Esophagus (tissue), 2 donors: ENCODE measurements at regions not wholly inside any gene's neighbourhood (a gene's known extent, or its start where the extent isn't known, plus 50 kb on each side); places are given as distances from the start of the nearest gene placed in this dataset.

ENCODE experiments used
- H3K27ac ChIP-seq, 2 donors: one replicate each; pipeline ENCODE4 v1.5.1; 2013; ENCODE audit warnings: low read depth in 2 of 2, mild to moderate bottlenecking in 2 of 2, inconsistent platforms in 1 of 2, low read length in 1 of 2, moderate library complexity in 1 of 2
- H3K27me3 ChIP-seq, 2 donors: one replicate each; pipeline ENCODE4 v1.6.1; 2013; ENCODE audit warnings: low read length in 2 of 2, control low read depth in 1 of 2, mild to moderate bottlenecking in 1 of 2; ENCODE audit not compliant: insufficient read depth in 2 of 2, control insufficient read depth in 1 of 2
- H3K36me3 ChIP-seq, 2 donors: one replicate each; pipeline ENCODE4 v1.6.1; 2013; ENCODE audit warnings: low read length in 1 of 2; ENCODE audit not compliant: control insufficient read depth in 2 of 2, insufficient read depth in 2 of 2
- H3K4me1 ChIP-seq, 2 donors: one replicate each; pipeline ENCODE4 v1.6.1; 2013; ENCODE audit warnings: low read length in 1 of 2; ENCODE audit not compliant: control insufficient read depth in 2 of 2, insufficient read depth in 2 of 2
- H3K4me3 ChIP-seq, 2 donors: one replicate each; pipeline ENCODE4 v1.5.1; 2013; ENCODE audit warnings: low read length in 2 of 2, mild to moderate bottlenecking in 2 of 2, low read depth in 1 of 2, moderate library complexity in 1 of 2
- H3K9me3 ChIP-seq, 2 donors: one replicate each; pipeline ENCODE4 v1.6.1; 2013; ENCODE audit warnings: mild to moderate bottlenecking in 2 of 2, low read depth in 1 of 2, low read length in 1 of 2, moderate library complexity in 1 of 2; ENCODE audit not compliant: control insufficient read depth in 2 of 2, insufficient read depth in 1 of 2
- WGBS, 2 donors: extraction: QIAGEN DNeasy Blood & Tissue Kit; methylation state at CpG; one replicate each; pipeline ENCODE4 v1.1.7; 2013; 5-methylcytosine and 5-hydroxymethylcytosine counted together
- donor health status: healthy with polysubstance abuse.
- donor health status: Bipolar disorder and iron deficiency.

- Histone ChIP-seq H3K27me3 (no peaks in the 10 kb centered on the region), H3K27ac (no peak overlapping the region), H3K4me1 (no peaks in the 10 kb centered on the region), H3K4me3 (no peak overlapping the region), H3K9me3 (no peaks in the 10 kb centered on the region), H3K36me3 (no peaks in the 10 kb centered on the region)
Measured at GRCh38 chr2:13996527-13996926, 636.0 kb upstream of the LRATD1 start.

DNA sequence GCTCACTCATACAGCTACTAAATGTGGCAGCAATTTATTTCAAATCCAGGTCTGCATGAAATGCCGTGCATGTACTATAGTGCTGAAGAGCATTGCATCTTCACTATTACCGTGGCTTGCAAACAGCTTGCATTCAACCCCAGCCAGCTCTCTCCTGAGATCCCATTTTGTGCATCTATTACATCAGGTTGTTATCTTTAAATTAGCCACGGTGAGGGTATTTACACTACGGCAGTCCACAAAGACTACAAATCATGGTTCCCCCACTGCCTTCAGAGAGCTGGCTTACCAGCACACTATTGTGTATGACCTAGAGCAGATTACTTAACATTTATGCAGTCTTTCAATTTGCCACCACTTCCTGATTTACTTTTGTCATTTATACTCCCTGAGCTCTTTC is 621.3 kb upstream of the LRATD1 start:
- Histone ChIP-seq H3K9me3 (no peaks in the 10 kb centered on the region), H3K4me3 (no peak overlapping the region), H3K36me3 (no peaks in the 10 kb centered on the region), H3K27me3 (no peaks in the 10 kb centered on the region), H3K27ac (no peak overlapping the region), H3K4me1 (no peaks in the 10 kb centered on the region)
- WGBS, 2 donors: 78 to 81% methylated on average over 4 of the region's 4 CpGs

DNA sequence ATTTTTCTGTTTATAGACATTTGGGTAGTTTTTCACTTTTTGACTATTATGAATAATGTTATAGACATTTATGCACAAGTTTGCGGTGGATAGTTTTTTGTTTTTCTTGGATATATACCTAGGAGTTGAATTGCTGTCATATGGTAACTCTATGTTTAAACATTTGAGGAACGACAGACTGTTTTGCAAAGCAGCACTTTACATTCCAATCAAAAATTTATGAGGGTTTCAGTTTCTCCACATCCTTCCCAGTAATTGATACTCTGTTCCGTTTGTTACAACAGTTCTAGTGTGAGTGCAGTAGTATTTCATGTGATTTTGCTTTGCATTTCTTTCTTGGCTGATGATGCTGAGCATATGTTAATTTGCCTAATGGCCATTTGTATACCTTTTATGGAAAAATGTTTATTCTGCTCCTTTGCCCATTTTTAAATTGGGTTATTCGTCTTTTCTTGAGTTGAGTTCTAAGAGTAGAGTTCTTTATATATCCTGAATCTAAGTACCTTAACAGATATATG is 617.3 kb upstream of the LRATD1 start:
- H3K4me3 ChIP-seq: no peak overlapping the region
- no peaks in the 10 kb centered on the region for H3K36me3 ChIP-seq
- no peak overlapping the region for H3K27ac ChIP-seq
- 74 to 76% methylated on average over 4 of the region's 4 CpGs for WGBS, 2 donors
- no peaks in the 10 kb centered on the region for H3K4me1 ChIP-seq
- H3K27me3 ChIP-seq: no peaks in the 10 kb centered on the region
- H3K9me3 ChIP-seq: no peaks in the 10 kb centered on the region

DNA sequence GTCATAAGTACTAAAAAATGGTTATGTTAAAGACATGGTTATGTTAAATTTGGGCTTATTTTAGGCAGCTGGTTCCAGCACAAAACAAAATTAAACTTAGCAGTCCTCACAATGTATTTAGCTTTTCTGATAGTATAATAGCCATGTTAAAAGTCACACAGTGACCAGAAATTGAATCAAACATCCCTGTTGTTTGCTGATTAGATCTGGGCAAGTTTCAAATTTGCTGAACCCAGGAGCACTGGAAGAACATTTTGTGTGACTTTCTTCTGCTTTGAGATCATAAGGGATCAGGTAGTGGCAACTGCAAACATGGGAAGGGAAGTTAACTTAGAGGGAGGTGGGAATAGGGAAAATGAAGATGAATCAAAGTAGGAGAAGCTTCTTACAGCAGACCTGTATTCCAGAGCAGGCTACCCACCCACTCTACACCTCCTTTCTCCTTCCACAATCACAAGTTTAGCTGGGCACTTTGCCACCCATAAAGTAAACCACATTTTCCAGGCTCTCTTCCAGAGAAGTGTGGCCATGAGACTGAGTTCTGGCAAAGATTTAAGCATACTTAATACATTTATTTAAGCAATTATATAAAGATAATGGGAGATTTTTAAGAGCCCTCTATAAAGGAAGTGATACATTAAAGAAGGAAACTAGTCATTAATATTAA is 616.1 kb upstream of the LRATD1 start:
- Histone ChIP-seq H3K4me1 (no peaks in the 10 kb centered on the region), H3K9me3 (no peaks in the 10 kb centered on the region), H3K27me3 (no peaks in the 10 kb centered on the region), H3K27ac (no peak overlapping the region), H3K4me3 (no peak overlapping the region), H3K36me3 (no peaks in the 10 kb centered on the region)

DNA sequence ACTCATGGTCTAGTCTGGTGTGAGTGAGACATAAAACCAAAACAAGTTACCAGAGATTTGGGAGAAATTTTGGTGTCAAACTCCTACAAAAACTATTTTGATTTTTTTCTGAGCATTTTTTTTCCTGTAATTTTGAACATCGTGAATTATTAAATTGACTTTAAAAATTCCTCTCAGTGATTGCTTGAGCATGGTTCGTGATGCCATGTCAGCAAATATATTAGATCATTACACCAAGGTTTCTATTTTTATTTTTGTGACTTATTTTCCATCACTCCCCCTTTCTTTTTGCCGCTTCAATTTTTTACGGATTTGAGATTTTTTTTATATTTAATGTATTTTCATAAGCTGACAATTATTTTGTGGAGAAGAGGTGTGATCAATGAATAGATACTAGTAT is 613.9 kb upstream of the LRATD1 start:
- no peaks in the 10 kb centered on the region for H3K27me3 ChIP-seq
- H3K9me3 ChIP-seq: no peaks in the 10 kb centered on the region
- H3K36me3 ChIP-seq: no peaks in the 10 kb centered on the region
- H3K4me1 ChIP-seq: no peaks in the 10 kb centered on the region
- H3K27ac ChIP-seq: no peak overlapping the region
- 91 to 94% methylated on average over 4 of the region's 4 CpGs for WGBS, 2 donors
- no peak overlapping the region for H3K4me3 ChIP-seq

DNA sequence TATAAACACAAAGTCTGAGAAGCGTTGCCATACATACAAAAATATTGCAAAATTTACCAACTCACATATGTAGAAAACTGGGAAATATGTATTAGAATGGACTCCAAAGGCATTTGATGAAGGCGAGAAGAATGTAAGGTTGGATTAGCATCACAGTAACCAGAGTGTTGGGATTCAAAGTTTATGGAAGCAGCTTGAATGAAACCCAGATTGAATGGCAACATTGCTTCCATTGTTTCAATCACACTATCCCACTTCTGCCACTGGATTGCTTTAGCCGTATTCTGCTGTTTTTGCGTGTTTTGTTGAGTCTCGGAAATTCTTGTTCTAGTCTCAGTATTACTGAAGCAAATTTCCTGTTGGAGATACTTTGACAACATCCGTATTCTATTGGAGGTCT is 609.0 kb upstream of the LRATD1 start:
- H3K36me3 ChIP-seq: no peaks in the 10 kb centered on the region
- no peaks in the 10 kb centered on the region for H3K9me3 ChIP-seq
- H3K4me1 ChIP-seq: no peaks in the 10 kb centered on the region
- H3K27me3 ChIP-seq: no peaks in the 10 kb centered on the region
- WGBS, 2 donors: 89 to 90% methylated on average over 6 of the region's 6 CpGs
- no peak overlapping the region for H3K27ac ChIP-seq
- H3K4me3 ChIP-seq: no peak overlapping the region

DNA sequence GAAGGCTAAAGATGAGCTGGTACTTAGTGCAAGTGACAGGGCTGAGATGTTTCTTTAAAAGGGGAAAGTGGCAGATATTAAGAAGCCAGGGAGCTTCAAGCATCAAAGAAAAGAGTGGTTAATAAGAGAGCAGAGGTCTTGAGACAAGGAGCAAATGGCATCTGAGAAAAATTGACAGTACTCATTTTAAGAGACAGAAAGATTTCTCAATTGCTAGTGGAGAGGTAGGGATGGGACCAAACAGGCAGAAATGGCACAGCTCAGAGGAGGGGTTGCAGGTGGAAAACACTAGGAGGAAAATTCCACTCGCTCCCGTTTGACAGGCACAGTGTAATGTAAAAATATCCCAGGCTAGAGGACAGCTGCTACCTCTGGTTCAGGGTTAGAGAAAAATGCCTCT is 593.4 kb upstream of the LRATD1 start:
- Histone ChIP-seq H3K4me1 (no peaks in the 10 kb centered on the region), H3K27me3 (no peaks in the 10 kb centered on the region), H3K4me3 (no peak overlapping the region), H3K9me3 (no peaks in the 10 kb centered on the region), H3K27ac (no peak overlapping the region), H3K36me3 (no peaks in the 10 kb centered on the region)
- WGBS, 2 donors: 47 to 59% methylated on average over 2 of the region's 2 CpGs

DNA sequence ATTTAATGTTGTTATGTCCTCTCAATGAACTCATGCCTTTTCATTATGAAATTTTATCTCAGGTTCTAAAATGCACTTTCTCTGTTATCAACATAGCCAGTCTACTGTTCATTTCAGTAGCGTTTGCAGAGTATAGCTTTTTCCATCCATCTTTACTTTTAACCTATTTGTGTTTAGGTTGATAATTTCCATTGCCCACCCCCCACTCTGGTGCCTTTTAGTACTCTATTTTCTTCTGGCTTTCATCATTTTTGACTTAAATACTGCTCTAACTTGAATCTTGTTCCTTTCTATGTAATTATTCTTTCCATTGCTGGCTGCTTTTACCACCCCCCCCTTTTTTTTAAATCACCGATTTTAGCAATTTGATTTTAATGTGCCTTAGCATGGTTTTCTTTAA is 585.0 kb upstream of the LRATD1 start:
- H3K27ac ChIP-seq: no peak overlapping the region
- H3K4me1 ChIP-seq: no peaks in the 10 kb centered on the region
- H3K4me3 ChIP-seq: no peak overlapping the region
- 86 to 94% methylated on average over 2 of the region's 2 CpGs for WGBS, 2 donors
- no peaks in the 10 kb centered on the region for H3K36me3 ChIP-seq
- H3K27me3 ChIP-seq: no peaks in the 10 kb centered on the region
- H3K9me3 ChIP-seq: no peaks in the 10 kb centered on the region

- no peaks in the 10 kb centered on the region for H3K9me3 ChIP-seq
- H3K27me3 ChIP-seq: no peaks in the 10 kb centered on the region
- H3K36me3 ChIP-seq: no peaks in the 10 kb centered on the region
- WGBS, 2 donors: 85 to 92% methylated on average over 2 of the region's 2 CpGs
- no peak overlapping the region for H3K4me3 ChIP-seq
- H3K27ac ChIP-seq: no peak overlapping the region
- no peaks in the 10 kb centered on the region for H3K4me1 ChIP-seq
Measured at GRCh38 chr2:14051401-14051800, 581.1 kb upstream of the LRATD1 start.

DNA sequence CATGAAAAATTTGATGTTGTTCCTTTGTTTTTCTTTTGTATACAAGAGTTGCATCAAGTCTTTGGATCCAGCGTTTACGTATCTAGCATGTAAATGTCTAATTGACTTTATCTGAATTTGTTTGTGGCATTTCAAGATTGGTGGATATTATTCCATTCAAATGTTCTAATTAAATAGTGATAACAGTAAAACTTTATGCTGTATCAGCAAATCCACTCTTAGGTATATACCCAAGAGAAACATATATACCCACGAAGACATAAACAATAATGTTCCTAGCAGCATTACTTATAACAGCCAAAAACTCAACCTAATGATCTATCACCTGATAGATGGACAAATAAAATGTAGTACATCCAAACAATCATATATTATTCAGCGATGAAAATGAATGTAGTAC is 579.4 kb upstream of the LRATD1 start:
- H3K36me3 ChIP-seq: no peaks in the 10 kb centered on the region
- H3K27me3 ChIP-seq: no peaks in the 10 kb centered on the region
- H3K9me3 ChIP-seq: no peaks in the 10 kb centered on the region
- H3K4me3 ChIP-seq: no peak overlapping the region
- H3K4me1 ChIP-seq: no peaks in the 10 kb centered on the region
- 88% methylated on average over 4 of the region's 4 CpGs for WGBS, 2 donors
- no peak overlapping the region for H3K27ac ChIP-seq
